ENCODE measurements at regions not wholly inside any gene's neighbourhood (a gene's known extent, or its start where the extent isn't known, plus 50 kb on each side); places are given as distances from the start of the nearest gene placed in this dataset.

DNA sequence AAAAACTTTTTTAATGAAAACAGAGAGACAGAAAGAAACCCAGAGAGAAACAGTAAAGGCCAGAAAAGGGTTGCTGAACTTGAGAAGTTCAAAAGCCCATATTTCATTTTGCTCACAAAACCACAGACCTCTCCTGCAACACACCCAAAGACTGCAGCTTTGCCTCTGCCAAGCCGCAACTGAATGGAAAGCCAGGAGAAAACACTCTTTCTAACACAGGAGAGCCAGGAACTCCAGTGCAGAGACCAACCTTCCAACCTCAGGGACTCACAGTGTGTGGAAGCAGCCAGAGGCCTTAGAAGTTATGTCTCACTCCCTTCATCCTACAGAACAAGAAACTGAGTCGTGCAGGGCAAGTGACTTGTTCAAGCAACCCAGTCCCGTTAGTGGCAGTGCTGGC lies 163.1 kb upstream of the HES1 start:
- no peak overlapping the region for H3K4me3 ChIP-seq (ENCODE audit: control insufficient read depth, low read depth, low read length)
- DNase-seq (ENCODE audit: low read depth): peak; percentile 49
- TF ChIP-seq, protein P1, sequence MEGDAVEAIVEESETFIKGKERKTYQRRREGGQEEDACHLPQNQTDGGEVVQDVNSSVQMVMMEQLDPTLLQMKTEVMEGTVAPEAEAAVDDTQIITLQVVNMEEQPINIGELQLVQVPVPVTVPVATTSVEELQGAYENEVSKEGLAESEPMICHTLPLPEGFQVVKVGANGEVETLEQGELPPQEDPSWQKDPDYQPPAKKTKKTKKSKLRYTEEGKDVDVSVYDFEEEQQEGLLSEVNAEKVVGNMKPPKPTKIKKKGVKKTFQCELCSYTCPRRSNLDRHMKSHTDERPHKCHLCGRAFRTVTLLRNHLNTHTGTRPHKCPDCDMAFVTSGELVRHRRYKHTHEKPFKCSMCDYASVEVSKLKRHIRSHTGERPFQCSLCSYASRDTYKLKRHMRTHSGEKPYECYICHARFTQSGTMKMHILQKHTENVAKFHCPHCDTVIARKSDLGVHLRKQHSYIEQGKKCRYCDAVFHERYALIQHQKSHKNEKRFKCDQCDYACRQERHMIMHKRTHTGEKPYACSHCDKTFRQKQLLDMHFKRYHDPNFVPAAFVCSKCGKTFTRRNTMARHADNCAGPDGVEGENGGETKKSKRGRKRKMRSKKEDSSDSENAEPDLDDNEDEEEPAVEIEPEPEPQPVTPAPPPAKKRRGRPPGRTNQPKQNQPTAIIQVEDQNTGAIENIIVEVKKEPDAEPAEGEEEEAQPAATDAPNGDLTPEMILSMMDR (conservative IDR thresholded peaks at IDR 0.05; ENCODE audit: control insufficient read depth, insufficient read depth, low read depth, low read length): no peak

DNA sequence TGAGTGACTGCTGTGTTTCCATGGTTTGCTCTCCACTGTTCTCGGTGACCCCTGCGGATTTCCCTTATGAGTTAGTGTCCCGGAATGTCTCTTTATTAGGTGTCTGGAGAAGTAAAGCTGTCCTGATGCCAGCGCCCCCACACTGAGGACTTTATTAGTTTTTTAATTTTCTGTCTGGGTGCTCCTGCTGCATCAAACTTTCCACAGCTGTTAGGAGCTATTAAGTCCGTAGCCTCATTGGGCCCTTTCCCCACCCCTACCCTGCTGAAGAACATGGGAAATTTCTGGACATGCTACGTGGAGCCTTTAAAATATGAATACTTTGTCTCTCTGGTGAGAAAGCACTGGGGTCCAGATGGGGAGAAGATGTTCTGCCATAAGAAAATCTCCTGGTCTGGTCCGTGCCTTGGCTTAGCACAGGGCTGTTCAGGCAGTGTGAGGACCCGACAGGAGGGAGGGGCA lies 161.7 kb upstream of the HES1 start:
- no peak overlapping the region for H3K4me3 ChIP-seq (ENCODE audit: control insufficient read depth, low read depth, low read length)
- TF ChIP-seq, protein P1 (conservative IDR thresholded peaks at IDR 0.05; ENCODE audit: control insufficient read depth, insufficient read depth, low read depth, low read length): no peak
- peak; percentile 36 for DNase-seq (ENCODE audit: low read depth)

DNA sequence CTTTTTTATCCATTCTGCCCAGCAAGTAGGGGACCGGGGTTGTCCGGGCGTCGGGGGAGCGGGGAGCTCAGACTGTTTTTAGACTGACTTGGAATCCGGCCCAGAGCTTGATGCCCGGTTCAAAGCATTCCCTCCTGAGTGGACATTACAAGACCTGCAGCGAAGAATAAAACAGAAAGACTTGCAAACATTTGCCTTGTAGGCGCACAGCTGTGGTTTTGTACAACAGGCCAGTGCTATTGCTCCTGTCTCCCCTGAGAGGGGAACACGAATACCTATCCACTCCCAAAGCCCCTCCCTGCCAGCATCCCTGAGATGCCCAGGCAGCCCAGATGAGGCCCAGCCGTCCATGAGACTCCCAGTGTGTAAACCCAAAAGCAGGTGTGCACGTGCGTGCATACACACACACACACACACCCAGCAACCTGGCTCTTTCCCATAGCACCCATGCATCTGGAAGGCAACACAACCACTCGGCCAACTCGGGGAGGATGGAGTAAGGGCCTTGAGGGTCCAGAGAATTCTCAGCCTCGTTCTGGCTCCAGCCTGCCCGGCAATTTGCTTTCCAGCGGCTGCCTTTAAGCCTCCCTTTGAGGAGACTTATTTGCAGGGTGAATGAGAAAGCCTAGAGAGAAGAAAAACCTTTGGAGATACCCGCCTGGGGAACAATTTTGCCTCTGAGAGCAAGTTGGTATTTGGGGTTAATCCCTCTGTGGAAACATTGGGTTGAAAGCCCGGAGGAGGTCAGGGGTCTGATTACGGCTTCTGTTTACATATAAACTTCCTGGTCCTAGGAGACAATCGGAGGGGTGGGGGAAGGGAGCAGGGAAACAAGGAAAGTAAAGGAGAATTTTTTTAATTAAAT lies 161.0 kb upstream of the HES1 start:
- TF ChIP-seq, protein P1 (conservative IDR thresholded peaks at IDR 0.05; ENCODE audit: control insufficient read depth, insufficient read depth, low read depth, low read length): no peak
- H3K4me3 ChIP-seq (ENCODE audit: control insufficient read depth, low read depth, low read length): no peak overlapping the region
- DNase-seq (ENCODE audit: low read depth): no peak

DNA sequence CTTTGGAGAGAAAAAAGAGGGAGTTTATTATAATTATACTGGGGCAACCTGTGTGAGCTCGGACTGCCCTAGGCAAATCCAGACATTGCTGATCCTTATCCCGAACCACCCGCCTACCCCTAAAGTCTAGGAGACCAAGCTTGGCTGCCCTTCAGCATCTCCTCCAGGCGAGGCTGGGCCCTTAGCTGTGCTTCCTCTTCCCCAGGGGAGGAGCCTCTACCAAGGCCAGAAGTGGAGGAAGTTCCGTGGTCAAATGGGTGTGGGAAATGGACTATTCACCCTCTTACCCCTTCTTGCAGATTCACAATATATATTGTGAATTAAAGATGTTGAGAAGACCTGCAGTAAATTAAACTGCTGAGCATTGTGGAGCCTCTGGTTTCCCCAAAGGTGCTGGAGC lies 158.3 kb upstream of the HES1 start:
- no peak for DNase-seq (ENCODE audit: low read depth)
- H3K4me3 ChIP-seq (ENCODE audit: control insufficient read depth, low read depth, low read length): no peak overlapping the region
- TF ChIP-seq, protein P1 (conservative IDR thresholded peaks at IDR 0.05; ENCODE audit: control insufficient read depth, insufficient read depth, low read depth, low read length): no peak

DNA sequence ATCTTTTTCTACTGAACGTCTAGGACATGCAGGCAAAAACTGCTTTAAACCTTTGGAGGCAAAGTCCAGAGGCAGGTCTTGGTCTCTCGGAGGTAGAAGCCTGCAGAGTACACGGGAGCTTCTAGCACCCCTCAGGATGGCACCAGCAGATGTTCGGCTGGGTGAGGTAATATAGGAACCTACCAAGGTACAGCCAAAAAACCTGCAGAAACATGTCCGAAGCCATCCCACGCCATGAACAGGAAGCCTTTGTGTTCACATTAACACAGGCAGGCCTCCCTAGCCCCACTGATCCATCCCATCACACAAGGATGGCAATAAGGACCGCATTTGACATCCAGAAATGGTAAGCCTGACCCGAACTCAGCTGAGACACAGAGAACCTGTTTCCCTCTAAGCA lies 157.9 kb upstream of the HES1 start:
- no peak overlapping the region for H3K4me3 ChIP-seq (ENCODE audit: control insufficient read depth, low read depth, low read length)
- TF ChIP-seq, protein P1 (conservative IDR thresholded peaks at IDR 0.05; ENCODE audit: control insufficient read depth, insufficient read depth, low read depth, low read length): no peak
- no peak for DNase-seq (ENCODE audit: low read depth)

DNA sequence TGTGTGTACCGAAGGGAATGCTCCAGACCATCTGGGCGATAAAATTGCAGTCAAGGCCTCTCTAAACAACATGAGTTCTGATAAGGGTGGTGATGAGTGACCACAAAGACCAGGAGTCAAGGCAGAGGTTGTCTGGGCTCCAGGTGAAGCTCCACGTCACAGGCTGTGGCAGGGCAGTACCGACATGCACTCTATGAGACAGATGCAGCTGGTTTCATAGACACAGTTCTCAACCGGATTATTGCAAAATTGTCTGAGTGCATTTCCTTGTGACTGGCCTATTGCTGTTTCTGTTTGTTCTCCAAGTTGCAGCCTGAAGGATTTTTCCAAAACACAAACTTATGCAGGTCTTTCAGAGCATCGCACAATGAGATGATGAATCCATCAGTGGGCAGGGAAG lies 157.5 kb upstream of the HES1 start:
- no peak for DNase-seq (ENCODE audit: low read depth)
- TF ChIP-seq, protein P1 (conservative IDR thresholded peaks at IDR 0.05; ENCODE audit: control insufficient read depth, insufficient read depth, low read depth, low read length): no peak
- H3K4me3 ChIP-seq (ENCODE audit: control insufficient read depth, low read depth, low read length): no peak overlapping the region

Data from fibroblast of mammary gland (primary cell).